ENCODE measurements at regions not wholly inside any gene's neighbourhood (a gene's known extent, or its start where the extent isn't known, plus 50 kb on each side); places are given as distances from the start of the nearest gene placed in this dataset.
"Not testable (repeated sequence)": the region's sequence is repeated elsewhere in the genome, so short reads cannot be mapped to it uniquely, and the experiment has no call there.

GRCh38 chr10:44552726-44553125 lies 167.8 kb upstream of the CXCL12 start:
- intact Hi-C loops (cut with DNase I) = no loop called here
- no peak for DNase-seq

- DNase-seq = no peak
- intact Hi-C loops (cut with DNase I) = no loop called here
Observed at GRCh38 chr10:44557596-44558191, 172.8 kb upstream of the CXCL12 start.

- intact Hi-C loops (cut with DNase I) = no loop called here
- no peak for DNase-seq
Observed at GRCh38 chr10:44558521-44558920, 173.6 kb upstream of the CXCL12 start.

GRCh38 chr10:44564361-44564760 lies 179.5 kb upstream of the CXCL12 start:
- intact Hi-C loops (cut with DNase I) = no loop called here
- no peak for DNase-seq

GRCh38 chr10:44564790-44565189 lies 179.9 kb upstream of the CXCL12 start:
- DNase-seq = no peak
- intact Hi-C loops (cut with DNase I) = no loop called here

- intact Hi-C loops (cut with DNase I) = no loop called here
- DNase-seq = no peak
Observed at GRCh38 chr10:44566786-44567185, 181.9 kb upstream of the CXCL12 start.

GRCh38 chr10:44567471-44567870 lies 182.6 kb upstream of the CXCL12 start:
- intact Hi-C loops (cut with DNase I) = no loop called here

GRCh38 chr10:44569193-44570091 lies 184.5 kb upstream of the CXCL12 start:
- intact Hi-C loops (cut with DNase I) = no loop called here
- DNase-seq = peak in 20 of 42 donors; percentile 11 to 60 (median 26)

More at GRCh38 chr10:44567471-44567870, 182.6 kb upstream of the CXCL12 start:
- no peak for DNase-seq

GRCh38 chr10:44571701-44572100 lies 186.8 kb upstream of the CXCL12 start:
- intact Hi-C loops (cut with DNase I) = no loop called here
- DNase-seq = peak in 1 of 42 donors; percentile 16

GRCh38 chr10:44572146-44572545 lies 187.2 kb upstream of the CXCL12 start:
- intact Hi-C loops (cut with DNase I) = no loop called here
- DNase-seq = peak in 1 of 42 donors; percentile 26

GRCh38 chr10:44573821-44574220 lies 188.9 kb upstream of the CXCL12 start:
- no peak for DNase-seq
- intact Hi-C loops (cut with DNase I) = no loop called here

GRCh38 chr10:44574596-44575480 lies 189.9 kb upstream of the CXCL12 start:
- intact Hi-C loops (cut with DNase I) = no loop called here

GRCh38 chr10:44575601-44576380 lies 190.9 kb upstream of the CXCL12 start:
- intact Hi-C loops (cut with DNase I) = no loop called here
- DNase-seq = no peak

More at GRCh38 chr10:44574596-44575480, 189.9 kb upstream of the CXCL12 start:
- peak in 1 of 42 donors; percentile 25 for DNase-seq

GRCh38 chr10:44576702-44577191 lies 191.8 kb upstream of the CXCL12 start:
- DNase-seq = peak in 5 of 42 donors; percentile 19 to 39 (median 25)
- intact Hi-C loops (cut with DNase I) = no loop called here

GRCh38 chr10:44577533-44577932 lies 192.6 kb upstream of the CXCL12 start:
- no peak for DNase-seq
- intact Hi-C loops (cut with DNase I) = no loop called here

- intact Hi-C loops (cut with DNase I) = no loop called here
- DNase-seq = no peak
Observed at GRCh38 chr10:44578271-44578670, 193.4 kb upstream of the CXCL12 start.

- intact Hi-C loops (cut with DNase I); DNase-seq: not testable (repeated sequence)
Observed at GRCh38 chr10:44578963-44579362, 194.1 kb upstream of the CXCL12 start.

- no peak for DNase-seq
- intact Hi-C loops (cut with DNase I) = no loop called here
Observed at GRCh38 chr10:44581996-44582395, 197.1 kb upstream of the CXCL12 start.

All from head of caudate nucleus (tissue), 42 donors.